ENCODE measurements at regions not wholly inside any gene's neighbourhood (a gene's known extent, or its start where the extent isn't known, plus 50 kb on each side); places are given as distances from the start of the nearest gene placed in this dataset.

GRCh38 chr4:144295286-144295995 is 154.9 kb upstream of the GYPA start:
- Histone ChIP-seq H3K36me3 (ENCODE audit: control insufficient read depth in 4 of 4, insufficient read depth in 3 of 4, low read depth in 1 of 4, low read length in 3 of 4) (no peaks in the 10 kb centered on the region), H3K4me3 (ENCODE audit: low read depth in 1 of 3, low read length in 3 of 3) (no peak overlapping the region), H3K4me1 (ENCODE audit: control insufficient read depth in 4 of 4, insufficient read depth in 4 of 4, low read length in 3 of 4) (no peaks in the 10 kb centered on the region), H3K27ac (ENCODE audit: low read depth in 1 of 2, low read length in 2 of 2) (no peak overlapping the region), H3K27me3 (ENCODE audit: control insufficient read depth in 4 of 4, insufficient read depth in 4 of 4, low read length in 3 of 4) (peaks cover 0 to 1% (median 0%) of the 10 kb centered on the region in 4 donors), H3K9ac (ENCODE audit: low read depth in 1 of 2, low read length in 2 of 2) (no peak overlapping the region), H3K9me3 (ENCODE audit: control insufficient read depth in 4 of 4, low read length in 3 of 4) (no peaks in the 10 kb centered on the region)
- 86% methylated on average over 8 of the region's 8 CpGs for WGBS
- TF ChIP-seq YY1 (IDR thresholded peaks at IDR 0.05) (no peak), GABPA (IDR thresholded peaks at IDR 0.05 in 1 of 2, conservative IDR thresholded peaks at IDR 0.05 in 1 of 2) (no peak), FOXA1 (IDR thresholded peaks at IDR 0.05) (no peak), SP1 (IDR thresholded peaks at IDR 0.05) (no peak), EGR1 (IDR thresholded peaks at IDR 0.05; ENCODE audit: low read depth in 2 of 2) (no peak), JUND (IDR thresholded peaks at IDR 0.05) (no peak), HNF4A (conservative IDR thresholded peaks at IDR 0.05) (no peak), TAF1 (conservative IDR thresholded peaks at IDR 0.05) (no peak), CTCF (IDR thresholded peaks at IDR 0.05; ENCODE audit: low read depth, low read length, missing input control) (no peak), FOXA2 (IDR thresholded peaks at IDR 0.05) (no peak), MAX (IDR thresholded peaks at IDR 0.05) (no peak)
- no peak for DNase-seq (ENCODE audit: low spot score)

- H3K9me3 ChIP-seq (ENCODE audit: control insufficient read depth in 4 of 4, low read length in 3 of 4), result no peaks in the 10 kb centered on the region
- DNase-seq (ENCODE audit: low spot score), result no peak
- no peak overlapping the region for H3K9ac ChIP-seq (ENCODE audit: low read depth in 1 of 2, low read length in 2 of 2)
- no peaks in the 10 kb centered on the region for H3K27me3 ChIP-seq (ENCODE audit: control insufficient read depth in 4 of 4, insufficient read depth in 4 of 4, low read length in 3 of 4)
- no peak overlapping the region for H3K4me3 ChIP-seq (ENCODE audit: low read depth in 1 of 3, low read length in 3 of 3)
- no peaks in the 10 kb centered on the region for H3K36me3 ChIP-seq (ENCODE audit: control insufficient read depth in 4 of 4, insufficient read depth in 3 of 4, low read depth in 1 of 4, low read length in 3 of 4)
- no peak overlapping the region for H3K27ac ChIP-seq (ENCODE audit: low read depth in 1 of 2, low read length in 2 of 2)
- WGBS, result 78% methylated on average over 2 of the region's 2 CpGs
- no peak for TF ChIP-seq HNF4G (IDR thresholded peaks at IDR 0.05)
- no peak for TF ChIP-seq CTCF (IDR thresholded peaks at IDR 0.05; ENCODE audit: low read depth, low read length, missing input control)
- H3K4me1 ChIP-seq (ENCODE audit: control insufficient read depth in 4 of 4, insufficient read depth in 4 of 4, low read length in 3 of 4), result no peaks in the 10 kb centered on the region
Observed at GRCh38 chr4:144296941-144297340, 156.4 kb upstream of the GYPA start.

GRCh38 chr4:144298519-144298918 is 158.0 kb upstream of the GYPA start:
- TF ChIP-seq GABPA (IDR thresholded peaks at IDR 0.05 in 1 of 2, conservative IDR thresholded peaks at IDR 0.05 in 1 of 2), result no peak
- no peak for TF ChIP-seq FOXA1 (IDR thresholded peaks at IDR 0.05)
- no peak for TF ChIP-seq RXRA (IDR thresholded peaks at IDR 0.05)
- no peak for TF ChIP-seq YY1 (IDR thresholded peaks at IDR 0.05)
- TF ChIP-seq JUND (IDR thresholded peaks at IDR 0.05), result no peak
- no peak for TF ChIP-seq HNF4A (conservative IDR thresholded peaks at IDR 0.05)
- no peak for TF ChIP-seq ATF3 (IDR thresholded peaks at IDR 0.05)
- TF ChIP-seq CTCF (IDR thresholded peaks at IDR 0.05; ENCODE audit: low read depth, low read length, missing input control), result no peak
- WGBS, result 60% methylated on average over 3 of the region's 3 CpGs
- Histone ChIP-seq H3K9ac (ENCODE audit: low read depth in 1 of 2, low read length in 2 of 2) (no peak overlapping the region), H3K27ac (ENCODE audit: low read depth in 1 of 2, low read length in 2 of 2) (no peak overlapping the region), H3K27me3 (ENCODE audit: control insufficient read depth in 4 of 4, insufficient read depth in 4 of 4, low read length in 3 of 4) (no peaks in the 10 kb centered on the region), H3K36me3 (ENCODE audit: control insufficient read depth in 4 of 4, insufficient read depth in 3 of 4, low read depth in 1 of 4, low read length in 3 of 4) (no peaks in the 10 kb centered on the region), H3K9me3 (ENCODE audit: control insufficient read depth in 4 of 4, low read length in 3 of 4) (no peaks in the 10 kb centered on the region), H3K4me3 (ENCODE audit: low read depth in 1 of 3, low read length in 3 of 3) (no peak overlapping the region), H3K4me1 (ENCODE audit: control insufficient read depth in 4 of 4, insufficient read depth in 4 of 4, low read length in 3 of 4) (no peaks in the 10 kb centered on the region)
- no peak for DNase-seq (ENCODE audit: low spot score)

Measured in liver (tissue), 8 donors.